NCI-H345 treated with DMSO at 0.1 percent for 48 hours (cell line): ENCODE measurements at regions not wholly inside any gene's neighbourhood (a gene's known extent, or its start where the extent isn't known, plus 50 kb on each side); places are given as distances from the start of the nearest gene placed in this dataset.

Experiments used
- DNase-seq: peaks from one replicate; lab custom pipeline; 2025; ENCODE audit not compliant: unreplicated experiment; lab: John Stamatoyannopoulos, UW

DNA sequence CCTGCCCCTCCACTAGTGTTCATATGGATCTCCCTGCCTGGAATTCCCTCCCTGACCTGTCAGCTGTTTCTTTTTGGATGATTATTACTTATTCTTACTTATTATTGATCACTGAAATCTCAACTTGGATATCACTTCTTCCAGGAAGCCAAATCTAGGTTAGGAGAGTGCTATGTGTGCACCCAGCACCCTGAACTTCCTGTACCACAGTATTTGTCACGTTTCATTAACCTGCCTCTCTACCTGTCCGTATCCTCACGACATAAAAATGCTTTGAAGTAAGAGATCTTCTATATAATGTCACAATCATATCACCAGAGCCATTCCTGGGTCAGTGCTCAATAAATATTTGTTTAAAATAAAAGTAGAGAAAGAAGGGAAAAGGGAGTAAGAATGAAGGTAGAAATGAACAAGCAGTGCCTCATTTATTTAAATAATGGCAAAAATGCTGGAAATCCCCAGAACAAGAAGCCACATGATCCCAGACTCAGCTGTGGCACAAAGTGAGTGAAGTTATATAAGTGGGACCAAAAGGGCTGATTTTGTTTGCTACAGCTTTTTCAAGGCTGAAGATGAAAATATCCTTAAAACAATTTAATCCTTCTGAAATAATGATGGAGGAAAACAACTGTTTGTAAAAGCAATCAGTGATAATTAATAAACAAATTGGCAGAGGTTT is 88.0 kb upstream of the MANEA start:
- DNase-seq: no peak

- DNase-seq: no peak
Observed at GRCh38 chr6:95496769-95497426, 80.4 kb upstream of the MANEA start.

GRCh38 chr6:95501032-95501904 is 76.1 kb upstream of the MANEA start:
- DNase-seq: no peak

- DNase-seq: no peak
Observed at GRCh38 chr6:95503568-95503967, 73.8 kb upstream of the MANEA start.

DNA sequence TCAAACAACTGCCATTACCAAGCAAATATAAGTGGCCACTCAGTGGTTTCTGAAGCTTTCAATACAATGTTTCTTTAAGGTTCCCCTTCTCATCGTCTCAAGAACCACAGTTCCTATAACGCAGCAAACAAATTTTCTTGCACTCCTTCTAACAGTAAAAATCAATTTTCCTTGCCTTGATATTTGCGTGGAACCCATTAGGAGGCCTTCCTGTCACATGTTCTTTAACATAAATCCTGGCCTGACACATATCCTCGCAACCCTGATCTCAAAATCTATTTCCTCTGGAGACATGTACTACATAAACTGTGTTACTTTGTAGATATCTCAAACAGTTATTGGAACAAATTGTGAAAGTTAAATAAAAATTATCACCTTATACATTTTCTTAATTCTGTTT is 65.9 kb upstream of the MANEA start:
- DNase-seq: no peak

GRCh38 chr6:95515975-95516374 is 61.4 kb upstream of the MANEA start:
- no peak for DNase-seq

DNA sequence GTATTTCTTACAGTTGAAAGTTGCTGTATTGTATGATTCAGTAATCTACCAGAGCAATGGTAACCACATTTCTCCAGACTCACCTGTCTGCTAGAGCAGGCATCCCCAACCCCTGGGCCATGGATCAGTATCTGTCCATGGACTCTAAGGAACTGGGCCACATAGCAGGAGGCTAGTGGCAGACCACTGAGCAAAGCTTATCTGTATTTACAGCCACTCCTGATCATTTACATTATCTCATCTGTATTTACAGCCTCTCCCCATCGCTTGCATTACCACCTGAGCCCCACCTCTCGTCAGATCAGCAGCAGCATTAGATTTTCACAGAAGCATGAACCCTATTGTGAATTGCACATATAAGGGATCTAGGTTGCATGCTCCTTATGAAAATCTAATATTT is 60.3 kb upstream of the MANEA start:
- no peak for DNase-seq

DNA sequence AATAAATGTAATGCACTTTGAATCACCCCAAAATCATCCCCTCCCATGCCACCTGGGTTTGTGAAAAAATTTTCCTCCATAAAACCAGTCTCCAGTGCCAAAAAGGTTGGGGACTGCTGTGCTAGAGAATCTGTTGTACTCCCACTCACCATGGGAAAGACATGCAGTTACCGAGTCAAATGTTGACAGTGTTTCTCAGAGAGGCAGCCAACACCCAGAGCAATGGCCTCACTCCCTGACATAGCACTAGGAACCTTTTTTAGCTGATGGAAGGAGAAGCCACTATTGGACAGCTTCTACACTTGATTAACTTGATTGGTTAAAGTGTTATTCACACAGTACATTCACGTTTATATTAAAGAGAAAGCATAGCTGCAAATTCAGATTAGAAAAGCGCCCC is 59.8 kb upstream of the MANEA start:
- DNase-seq: no peak

DNA sequence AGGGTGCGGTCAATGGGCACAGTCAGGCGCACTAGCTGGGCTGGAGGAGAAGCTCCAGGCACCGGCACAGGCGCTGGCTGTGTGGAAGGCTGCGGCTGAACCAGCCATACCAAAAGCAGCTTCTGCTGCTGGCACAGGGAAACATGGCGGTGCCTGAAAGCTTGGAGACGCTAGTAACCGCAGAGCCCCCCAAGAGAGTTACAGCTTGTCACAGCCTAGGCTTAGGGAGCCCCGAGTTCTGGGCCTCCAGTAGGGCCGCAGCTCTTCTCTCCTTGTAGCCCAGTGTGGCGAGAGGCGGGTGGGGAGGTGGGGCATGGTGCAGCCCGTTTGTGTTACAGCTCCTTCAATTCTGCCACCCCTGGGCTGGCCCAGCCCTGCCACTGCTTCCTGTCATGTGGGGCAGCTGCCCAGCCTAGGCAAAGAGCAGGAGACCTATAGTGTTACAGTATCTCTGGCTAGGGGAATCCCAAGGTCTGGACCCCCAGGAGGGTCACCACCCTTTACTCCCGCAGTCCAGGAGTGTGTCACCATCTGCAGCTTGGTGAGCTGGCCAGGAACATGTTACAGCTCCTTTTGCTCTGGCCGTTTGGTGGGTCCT is 58.6 kb upstream of the MANEA start:
- DNase-seq: no peak

- no peak for DNase-seq
Observed at GRCh38 chr6:95519228-95520037, 57.9 kb upstream of the MANEA start.

GRCh38 chr6:95521181-95521580 is 56.2 kb upstream of the MANEA start:
- no peak for DNase-seq
